GM19463 (cell line): ENCODE measurements at regions not wholly inside any gene's neighbourhood (a gene's known extent, or its start where the extent isn't known, plus 50 kb on each side); places are given as distances from the start of the nearest gene placed in this dataset.
"Not testable (repeated sequence)": the region's sequence is repeated elsewhere in the genome, so short reads cannot be mapped to it uniquely, and the experiment has no call there.

Source experiments
- ATAC-seq: cut with Tn5 transposase; IDR thresholded peaks from one replicate; pipeline ENCODE4 v1.9.1; 2021; ENCODE audit warnings: mild to moderate bottlenecking, moderate library complexity; ENCODE audit not compliant: unreplicated experiment

GRCh38 chr22:48309115-48309705 lies 1518.5 kb downstream of the BRD1 start:
- no peak for ATAC-seq

- ATAC-seq = no peak
Observed at GRCh38 chr22:48307931-48308330, 1519.7 kb downstream of the BRD1 start.

- ATAC-seq = no peak
Observed at GRCh38 chr22:48306785-48307510, 1520.7 kb downstream of the BRD1 start.

- ATAC-seq = no peak
Observed at GRCh38 chr22:48306284-48306683, 1521.4 kb downstream of the BRD1 start.

GRCh38 chr22:48305726-48306235 lies 1521.9 kb downstream of the BRD1 start:
- no peak for ATAC-seq

GRCh38 chr22:48303369-48303725 lies 1524.3 kb downstream of the BRD1 start:
- ATAC-seq = no peak

GRCh38 chr22:48302657-48303368 lies 1524.9 kb downstream of the BRD1 start:
- ATAC-seq = no peak

GRCh38 chr22:48301908-48302307 lies 1525.8 kb downstream of the BRD1 start:
- ATAC-seq = no peak

- no peak for ATAC-seq
Observed at GRCh38 chr22:48301421-48301820, 1526.3 kb downstream of the BRD1 start.

- ATAC-seq = no peak
Observed at GRCh38 chr22:48300877-48301276, 1526.8 kb downstream of the BRD1 start.

- ATAC-seq = no peak
Observed at GRCh38 chr22:48299801-48300200, 1527.9 kb downstream of the BRD1 start.

- no peak for ATAC-seq
Observed at GRCh38 chr22:48299124-48299523, 1528.5 kb downstream of the BRD1 start.

- no peak for ATAC-seq
Observed at GRCh38 chr22:48297296-48297695, 1530.4 kb downstream of the BRD1 start.

- ATAC-seq = not testable (repeated sequence)
Observed at GRCh38 chr22:48289954-48290353, 1527.5 kb downstream of the TBC1D22A start.

GRCh38 chr22:48288376-48288940 lies 1526.0 kb downstream of the TBC1D22A start:
- ATAC-seq = no peak

- ATAC-seq = no peak
Observed at GRCh38 chr22:48287031-48287430, 1524.6 kb downstream of the TBC1D22A start.

GRCh38 chr22:48284671-48285070 lies 1522.2 kb downstream of the TBC1D22A start:
- ATAC-seq = no peak

- no peak for ATAC-seq
Observed at GRCh38 chr22:48282804-48283203, 1520.4 kb downstream of the TBC1D22A start.

- no peak for ATAC-seq
Observed at GRCh38 chr22:48279461-48279756, 1517.0 kb downstream of the TBC1D22A start.

- ATAC-seq = no peak
Observed at GRCh38 chr22:48278620-48279460, 1516.4 kb downstream of the TBC1D22A start.
